ENCODE measurements at regions not wholly inside any gene's neighbourhood (a gene's known extent, or its start where the extent isn't known, plus 50 kb on each side); places are given as distances from the start of the nearest gene placed in this dataset.

DNA sequence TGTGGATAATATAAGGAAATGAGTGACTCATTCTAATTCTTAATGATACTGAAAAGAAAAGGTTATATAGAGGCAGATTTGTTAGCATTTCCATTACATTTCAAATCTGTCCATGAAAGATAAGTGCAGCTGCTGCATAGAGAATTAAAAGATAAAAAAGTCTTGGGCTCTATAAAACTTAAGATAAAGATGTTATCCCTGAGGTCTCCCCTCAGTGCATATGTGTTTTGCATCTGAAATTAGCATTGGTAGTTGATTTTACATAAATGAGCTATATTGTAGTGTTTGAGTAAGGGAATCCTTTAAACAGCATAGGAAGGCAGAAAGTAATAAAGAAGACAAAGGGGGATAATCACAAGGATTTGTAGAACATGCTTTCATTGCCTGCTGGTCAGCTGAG is 206.2 kb downstream of the FSCB start:
- H3K4me1 ChIP-seq (ENCODE audit: control insufficient read depth, insufficient read depth, low read length), result no peaks in the 10 kb centered on the region
- no peaks in the 10 kb centered on the region for H3K27me3 ChIP-seq (ENCODE audit: control insufficient read depth, insufficient read depth, low read length)
- H3K4me3 ChIP-seq (ENCODE audit: low read depth, low read length), result no peak overlapping the region

DNA sequence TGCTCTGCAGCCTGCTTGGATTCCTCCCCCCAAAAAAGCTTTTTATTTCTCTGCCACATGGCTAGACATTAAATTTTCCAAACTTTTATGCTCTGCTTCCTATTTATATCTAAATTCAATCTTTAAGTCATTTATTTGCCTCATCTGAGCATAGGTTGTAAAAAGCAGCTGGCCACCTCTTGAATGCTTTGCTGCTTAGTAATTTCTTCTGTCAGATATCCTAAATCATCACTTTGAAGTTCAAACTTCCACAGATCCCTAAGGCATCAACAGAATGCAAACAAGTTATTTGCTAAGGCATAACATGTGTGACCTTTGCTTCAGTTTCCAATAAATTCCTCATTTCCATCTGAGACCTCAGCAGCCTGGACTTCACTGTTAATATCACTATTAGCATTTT is 209.6 kb downstream of the FSCB start:
- Histone ChIP-seq H3K27ac (ENCODE audit: low read depth, low read length) (no peak overlapping the region), H3K36me3 (ENCODE audit: control insufficient read depth, insufficient read depth, low read length) (no peaks in the 10 kb centered on the region), H3K4me1 (ENCODE audit: control insufficient read depth, insufficient read depth, low read length) (no peaks in the 10 kb centered on the region), H3K9ac (ENCODE audit: low read depth, low read length) (no peak overlapping the region), H3K4me3 (ENCODE audit: low read depth, low read length) (no peak overlapping the region), H3K27me3 (ENCODE audit: control insufficient read depth, insufficient read depth, low read length) (no peaks in the 10 kb centered on the region), H3K9me3 (ENCODE audit: control insufficient read depth, insufficient read depth, low read length) (peaks cover 8% of the 10 kb centered on the region)

More for the DNA sequence above, 206.2 kb downstream of the FSCB start:
- Histone ChIP-seq H3K9ac (ENCODE audit: low read depth, low read length) (no peak overlapping the region), H3K9me3 (ENCODE audit: control insufficient read depth, insufficient read depth, low read length) (peaks cover 8% of the 10 kb centered on the region), H3K27ac (ENCODE audit: low read depth, low read length) (no peak overlapping the region), H3K36me3 (ENCODE audit: control insufficient read depth, insufficient read depth, low read length) (no peaks in the 10 kb centered on the region)

DNA sequence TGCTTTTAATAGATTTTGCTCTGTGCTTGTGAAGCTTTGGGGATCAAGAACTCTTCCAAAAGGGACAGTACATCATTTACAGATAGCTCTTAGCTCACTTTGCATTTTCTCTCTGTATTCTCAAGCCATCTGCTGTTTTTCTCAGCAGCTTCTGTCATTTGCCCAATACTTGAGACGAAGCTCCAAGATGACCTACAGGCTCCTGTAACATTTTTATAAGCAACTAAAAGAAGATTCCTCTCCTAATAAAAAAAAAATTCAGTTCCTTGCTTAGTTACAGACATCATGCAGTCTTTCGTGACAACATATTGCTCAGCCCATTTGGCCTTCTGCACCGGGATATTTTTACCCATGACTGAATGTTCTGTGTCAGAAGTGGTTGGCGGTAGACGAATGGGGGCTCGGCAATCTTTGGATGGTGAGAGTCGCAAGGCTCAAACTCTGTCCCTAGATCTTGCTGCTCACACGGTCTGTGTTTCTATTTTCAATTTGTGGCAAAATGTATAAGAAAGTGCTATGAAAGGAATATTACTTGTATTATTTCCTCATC is 215.6 kb downstream of the FSCB start:
- no peak overlapping the region for H3K9ac ChIP-seq (ENCODE audit: low read depth, low read length)
- no peak overlapping the region for H3K27ac ChIP-seq (ENCODE audit: low read depth, low read length)
- peaks cover 4% of the 10 kb centered on the region for H3K9me3 ChIP-seq (ENCODE audit: control insufficient read depth, insufficient read depth, low read length)
- no peak overlapping the region for H3K4me3 ChIP-seq (ENCODE audit: low read depth, low read length)
- no peaks in the 10 kb centered on the region for H3K27me3 ChIP-seq (ENCODE audit: control insufficient read depth, insufficient read depth, low read length)
- no peaks in the 10 kb centered on the region for H3K36me3 ChIP-seq (ENCODE audit: control insufficient read depth, insufficient read depth, low read length)
- no peaks in the 10 kb centered on the region for H3K4me1 ChIP-seq (ENCODE audit: control insufficient read depth, insufficient read depth, low read length)

DNA sequence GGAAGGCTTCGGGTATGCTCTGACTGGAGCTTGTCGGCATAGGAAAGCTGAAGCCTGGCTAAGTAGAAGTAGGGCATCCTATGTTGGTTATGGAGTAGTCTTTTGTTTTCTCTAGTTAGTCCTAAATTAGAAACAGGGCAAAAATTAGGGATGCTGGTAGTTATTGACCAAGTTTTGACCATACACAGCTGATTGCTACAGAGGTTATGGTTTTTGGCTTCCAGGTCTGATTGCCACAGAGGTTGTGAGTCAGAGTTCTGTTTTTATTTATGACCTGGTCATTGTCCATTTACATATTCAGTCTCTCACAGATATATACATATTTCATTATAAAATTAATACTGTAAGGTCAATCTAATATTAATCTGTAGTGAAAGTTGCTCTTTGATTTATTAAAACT is 219.2 kb downstream of the FSCB start:
- Histone ChIP-seq H3K27ac (ENCODE audit: low read depth, low read length) (no peak overlapping the region), H3K36me3 (ENCODE audit: control insufficient read depth, insufficient read depth, low read length) (no peaks in the 10 kb centered on the region), H3K9ac (ENCODE audit: low read depth, low read length) (no peak overlapping the region), H3K4me3 (ENCODE audit: low read depth, low read length) (no peak overlapping the region), H3K9me3 (ENCODE audit: control insufficient read depth, insufficient read depth, low read length) (no peaks in the 10 kb centered on the region), H3K4me1 (ENCODE audit: control insufficient read depth, insufficient read depth, low read length) (no peaks in the 10 kb centered on the region), H3K27me3 (ENCODE audit: control insufficient read depth, insufficient read depth, low read length) (no peaks in the 10 kb centered on the region)

DNA sequence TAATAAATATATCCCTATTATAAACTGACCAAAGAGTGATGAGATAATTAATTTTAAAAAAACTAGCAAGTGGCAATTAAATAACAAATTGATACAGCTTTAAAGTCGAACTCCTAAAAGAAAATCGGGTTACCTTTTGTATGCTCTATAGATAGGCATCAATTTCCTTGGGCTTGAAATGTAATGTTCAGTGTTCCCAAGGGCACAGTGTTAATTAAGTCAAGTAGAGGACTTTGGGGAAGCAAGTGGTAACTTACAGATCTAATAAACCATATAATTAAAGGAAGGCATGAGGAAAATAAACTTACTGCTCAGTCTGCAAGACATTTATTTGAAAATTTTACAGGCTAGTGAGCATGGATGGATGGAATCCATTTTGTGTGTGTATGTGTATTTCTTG is 220.9 kb downstream of the FSCB start:
- Histone ChIP-seq H3K36me3 (ENCODE audit: control insufficient read depth, insufficient read depth, low read length) (no peaks in the 10 kb centered on the region), H3K4me3 (ENCODE audit: low read depth, low read length) (no peak overlapping the region), H3K27ac (ENCODE audit: low read depth, low read length) (no peak overlapping the region), H3K9ac (ENCODE audit: low read depth, low read length) (no peak overlapping the region), H3K9me3 (ENCODE audit: control insufficient read depth, insufficient read depth, low read length) (no peaks in the 10 kb centered on the region), H3K27me3 (ENCODE audit: control insufficient read depth, insufficient read depth, low read length) (no peaks in the 10 kb centered on the region), H3K4me1 (ENCODE audit: control insufficient read depth, insufficient read depth, low read length) (no peaks in the 10 kb centered on the region)

DNA sequence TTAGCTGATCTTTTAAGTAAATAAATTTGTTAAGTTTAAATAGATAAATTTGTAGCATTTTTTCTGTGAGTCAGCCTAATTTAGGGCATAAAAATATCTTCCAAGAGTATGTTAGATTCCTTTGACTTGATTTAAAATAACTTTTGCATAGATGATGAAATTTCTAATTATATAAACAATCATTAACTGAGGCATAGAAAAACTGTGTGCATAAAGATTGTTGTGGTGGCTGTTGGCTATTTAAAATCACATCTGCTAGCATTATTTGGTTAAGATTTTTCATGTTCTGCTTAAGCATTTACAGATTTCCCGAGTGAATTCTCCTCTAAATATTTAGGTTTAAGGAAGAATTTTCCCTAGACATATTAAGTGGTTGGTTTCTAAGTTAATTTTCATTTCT is 223.2 kb downstream of the FSCB start:
- Histone ChIP-seq H3K27ac (ENCODE audit: low read depth, low read length) (no peak overlapping the region), H3K4me1 (ENCODE audit: control insufficient read depth, insufficient read depth, low read length) (no peaks in the 10 kb centered on the region), H3K27me3 (ENCODE audit: control insufficient read depth, insufficient read depth, low read length) (no peaks in the 10 kb centered on the region), H3K9me3 (ENCODE audit: control insufficient read depth, insufficient read depth, low read length) (no peaks in the 10 kb centered on the region), H3K4me3 (ENCODE audit: low read depth, low read length) (no peak overlapping the region), H3K36me3 (ENCODE audit: control insufficient read depth, insufficient read depth, low read length) (no peaks in the 10 kb centered on the region), H3K9ac (ENCODE audit: low read depth, low read length) (no peak overlapping the region)

DNA sequence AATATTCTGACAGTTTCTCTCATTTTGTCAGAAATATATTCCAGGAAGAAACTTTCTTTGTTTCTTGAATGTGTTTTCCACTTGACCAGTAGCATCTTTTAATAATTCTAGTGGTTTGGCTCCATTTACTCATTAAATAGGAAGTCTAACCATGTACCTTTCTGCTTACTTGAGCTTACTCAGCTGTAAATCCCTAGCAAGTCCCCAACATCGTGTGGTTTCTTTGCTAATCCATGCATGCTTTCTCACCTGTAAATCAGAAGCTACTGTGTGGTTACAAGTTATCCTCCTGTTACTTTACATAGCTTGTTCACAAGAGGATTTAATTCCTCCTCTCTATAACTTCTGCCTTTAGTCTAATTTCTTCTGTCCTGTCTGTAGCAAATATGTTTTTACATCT is 227.7 kb downstream of the FSCB start:
- H3K36me3 ChIP-seq (ENCODE audit: control insufficient read depth, insufficient read depth, low read length), result no peaks in the 10 kb centered on the region
- H3K27ac ChIP-seq (ENCODE audit: low read depth, low read length), result no peak overlapping the region
- no peak overlapping the region for H3K9ac ChIP-seq (ENCODE audit: low read depth, low read length)
- H3K9me3 ChIP-seq (ENCODE audit: control insufficient read depth, insufficient read depth, low read length), result no peaks in the 10 kb centered on the region
- H3K27me3 ChIP-seq (ENCODE audit: control insufficient read depth, insufficient read depth, low read length), result no peaks in the 10 kb centered on the region
- no peaks in the 10 kb centered on the region for H3K4me1 ChIP-seq (ENCODE audit: control insufficient read depth, insufficient read depth, low read length)
- no peak overlapping the region for H3K4me3 ChIP-seq (ENCODE audit: low read depth, low read length)

DNA sequence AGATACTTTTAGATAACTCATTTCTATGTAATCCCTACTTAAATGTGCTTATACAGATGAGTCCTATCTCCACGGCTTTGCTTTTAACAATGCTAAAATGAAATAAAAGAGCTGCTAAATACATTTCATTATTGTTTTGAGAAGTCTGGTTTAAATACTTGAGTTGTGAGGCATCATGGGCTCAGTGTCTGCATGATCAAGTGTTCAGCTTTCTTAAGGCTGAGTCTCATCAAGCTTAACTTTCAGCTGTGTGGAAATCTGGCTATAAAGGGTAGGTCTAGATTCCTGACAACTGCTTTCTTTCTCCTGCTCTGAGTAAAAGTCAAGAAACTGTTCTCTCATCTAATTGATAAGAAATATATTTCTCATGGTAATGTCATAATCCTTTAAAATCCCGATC is 235.4 kb downstream of the FSCB start:
- Histone ChIP-seq H3K36me3 (ENCODE audit: control insufficient read depth, insufficient read depth, low read length) (no peaks in the 10 kb centered on the region), H3K27ac (ENCODE audit: low read depth, low read length) (no peak overlapping the region), H3K4me3 (ENCODE audit: low read depth, low read length) (no peak overlapping the region), H3K27me3 (ENCODE audit: control insufficient read depth, insufficient read depth, low read length) (no peaks in the 10 kb centered on the region), H3K9me3 (ENCODE audit: control insufficient read depth, insufficient read depth, low read length) (no peaks in the 10 kb centered on the region), H3K4me1 (ENCODE audit: control insufficient read depth, insufficient read depth, low read length) (no peaks in the 10 kb centered on the region), H3K9ac (ENCODE audit: low read depth, low read length) (no peak overlapping the region)

DNA sequence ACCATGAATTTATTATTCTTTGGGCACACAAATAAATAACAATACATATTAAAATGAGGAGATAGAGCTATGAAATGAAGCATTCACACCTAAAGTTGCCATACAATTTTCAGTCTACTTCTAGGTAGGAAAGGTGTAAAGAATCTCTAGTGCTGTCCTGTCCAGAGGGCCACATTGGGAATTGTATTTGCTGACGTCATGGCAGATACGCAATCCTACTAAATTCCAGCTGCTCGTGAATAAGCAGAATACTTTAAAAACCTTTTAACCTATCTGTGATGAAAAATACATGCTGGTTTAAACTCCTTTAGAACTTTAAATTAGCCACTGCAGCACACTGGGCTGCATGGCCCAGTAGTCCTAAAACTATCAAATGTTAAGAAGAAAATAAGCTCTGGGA is 236.1 kb downstream of the FSCB start:
- Histone ChIP-seq H3K4me3 (ENCODE audit: low read depth, low read length) (no peak overlapping the region), H3K27ac (ENCODE audit: low read depth, low read length) (no peak overlapping the region), H3K36me3 (ENCODE audit: control insufficient read depth, insufficient read depth, low read length) (no peaks in the 10 kb centered on the region), H3K27me3 (ENCODE audit: control insufficient read depth, insufficient read depth, low read length) (no peaks in the 10 kb centered on the region), H3K9ac (ENCODE audit: low read depth, low read length) (no peak overlapping the region), H3K4me1 (ENCODE audit: control insufficient read depth, insufficient read depth, low read length) (no peaks in the 10 kb centered on the region), H3K9me3 (ENCODE audit: control insufficient read depth, insufficient read depth, low read length) (no peaks in the 10 kb centered on the region)

DNA sequence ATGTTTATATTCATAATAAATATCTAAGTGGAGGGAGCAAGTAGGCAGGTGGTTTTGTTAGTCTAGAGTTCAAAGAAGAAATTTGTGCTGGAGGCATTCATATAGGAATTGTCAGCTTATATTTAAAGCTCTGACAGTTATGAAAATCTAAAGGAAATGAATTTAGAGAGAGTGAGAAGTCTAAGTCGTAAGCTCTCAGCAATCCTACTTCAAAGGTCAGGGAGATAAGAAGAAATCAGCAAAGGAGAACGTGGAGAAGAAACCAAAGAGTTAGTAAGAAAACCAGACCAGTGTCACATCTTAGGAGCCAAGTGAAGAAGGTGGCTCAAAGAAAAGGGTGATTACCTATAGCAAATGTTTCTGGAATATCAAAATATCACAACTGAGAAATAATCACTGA is 241.8 kb downstream of the FSCB start:
- Histone ChIP-seq H3K36me3 (ENCODE audit: control insufficient read depth, insufficient read depth, low read length) (no peaks in the 10 kb centered on the region), H3K27me3 (ENCODE audit: control insufficient read depth, insufficient read depth, low read length) (no peaks in the 10 kb centered on the region), H3K4me3 (ENCODE audit: low read depth, low read length) (no peak overlapping the region), H3K4me1 (ENCODE audit: control insufficient read depth, insufficient read depth, low read length) (no peaks in the 10 kb centered on the region), H3K9ac (ENCODE audit: low read depth, low read length) (no peak overlapping the region), H3K27ac (ENCODE audit: low read depth, low read length) (no peak overlapping the region), H3K9me3 (ENCODE audit: control insufficient read depth, insufficient read depth, low read length) (no peaks in the 10 kb centered on the region)

DNA sequence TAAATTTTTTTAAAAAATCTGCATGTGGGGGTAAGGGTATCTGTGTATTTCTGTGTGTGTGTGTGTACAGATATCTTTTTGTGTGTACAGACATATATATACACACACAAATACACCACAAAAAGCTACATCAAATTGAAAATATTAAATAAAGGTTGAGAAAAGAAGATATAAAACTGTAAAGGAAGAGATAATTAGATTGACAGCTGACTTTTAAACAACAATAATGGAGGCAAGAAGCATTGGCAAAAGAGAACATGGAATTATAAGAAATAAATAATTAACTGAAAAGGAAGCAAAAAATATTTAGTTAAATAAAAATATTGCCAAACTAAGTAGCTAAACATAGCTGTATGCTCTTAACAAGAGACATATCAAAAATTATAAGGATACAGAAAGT is 291.4 kb downstream of the FSCB start:
- no peaks in the 10 kb centered on the region for H3K36me3 ChIP-seq (ENCODE audit: control insufficient read depth, insufficient read depth, low read length)
- H3K4me1 ChIP-seq (ENCODE audit: control insufficient read depth, insufficient read depth, low read length), result no peaks in the 10 kb centered on the region
- no peak overlapping the region for H3K9ac ChIP-seq (ENCODE audit: low read depth, low read length)

DNA sequence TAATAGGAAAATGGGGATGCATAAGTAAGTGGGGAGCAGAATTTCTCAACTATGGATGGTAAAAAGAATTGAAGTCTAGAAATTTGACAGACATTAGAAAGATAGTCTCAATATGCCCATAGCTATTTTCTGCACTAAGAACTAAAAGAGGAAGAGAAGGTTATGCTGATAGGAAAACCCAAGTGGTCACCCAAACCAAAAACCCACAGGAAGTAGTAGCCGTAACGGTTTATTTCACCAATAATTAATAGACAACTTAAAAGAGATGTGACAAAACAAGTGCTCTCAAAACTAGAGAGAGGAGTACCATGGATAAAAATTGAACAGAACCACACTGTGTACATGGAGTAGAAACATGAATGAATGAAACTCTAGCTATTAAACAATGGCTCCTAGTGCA is 295.4 kb downstream of the FSCB start:
- Histone ChIP-seq H3K4me1 (ENCODE audit: control insufficient read depth, insufficient read depth, low read length) (no peaks in the 10 kb centered on the region), H3K9ac (ENCODE audit: low read depth, low read length) (no peak overlapping the region), H3K27ac (ENCODE audit: low read depth, low read length) (no peak overlapping the region), H3K27me3 (ENCODE audit: control insufficient read depth, insufficient read depth, low read length) (no peaks in the 10 kb centered on the region), H3K36me3 (ENCODE audit: control insufficient read depth, insufficient read depth, low read length) (no peaks in the 10 kb centered on the region), H3K4me3 (ENCODE audit: low read depth, low read length) (no peak overlapping the region), H3K9me3 (ENCODE audit: control insufficient read depth, insufficient read depth, low read length) (no peaks in the 10 kb centered on the region; the same call in 1 of the 2 replicates)

More for the DNA sequence above, 291.4 kb downstream of the FSCB start:
- Histone ChIP-seq H3K4me3 (ENCODE audit: low read depth, low read length) (no peak overlapping the region), H3K27ac (ENCODE audit: low read depth, low read length) (no peak overlapping the region), H3K9me3 (ENCODE audit: control insufficient read depth, insufficient read depth, low read length) (no peaks in the 10 kb centered on the region; the same call in 1 of the 2 replicates), H3K27me3 (ENCODE audit: control insufficient read depth, insufficient read depth, low read length) (no peaks in the 10 kb centered on the region)

All from HUES48 (cell line).